Activated T-cell treated with anti-CD3 and anti-CD28 coated beads, Interleukin-2, amount 50 U/mL, for 72 hours (primary cell): ENCODE measurements at regions not wholly inside any gene's neighbourhood (a gene's known extent, or its start where the extent isn't known, plus 50 kb on each side); places are given as distances from the start of the nearest gene placed in this dataset.

Experiments
- ATAC-seq, 2 donors: fragments of 150-1000 bp; cut with Tn5 transposase; replicated peaks in 1 of 2; 2 replicates each; pipeline ENCODE4 v1.10.0; 2021; ENCODE audit warnings: moderate library complexity in 2 of 2, mild to moderate bottlenecking in 1 of 2
- DNase-seq, 2 donors: peaks; one replicate each; pipeline ENCODE4 v3.0.0; 2021 to 2022; ENCODE audit warnings: mixed read lengths in 1 of 2
- H3K27ac Mint-ChIP-seq: one replicate; pipeline ENCODE4 v1.8.0; 2022; ENCODE audit warnings: mild to moderate bottlenecking, moderate library complexity, mixed read lengths
- H3K27me3 Mint-ChIP-seq: one replicate; pipeline ENCODE4 v1.8.0; 2022; ENCODE audit warnings: low read depth, mixed read lengths
- H3K36me3 Mint-ChIP-seq, 2 donors: one replicate each; pipeline ENCODE4 v1.8.0; 2022; ENCODE audit warnings: mixed read lengths in 2 of 2, mild to moderate bottlenecking in 1 of 2; ENCODE audit not compliant: insufficient read depth in 2 of 2
- H3K4me1 Mint-ChIP-seq: one replicate; pipeline ENCODE4 v1.8.0; 2022; ENCODE audit warnings: low read depth, mixed read lengths
- H3K4me3 Mint-ChIP-seq, 2 donors: one replicate each; pipeline ENCODE4 v1.8.0; 2022; ENCODE audit warnings: mild to moderate bottlenecking in 2 of 2, mixed read lengths in 2 of 2, moderate library complexity in 2 of 2
- H3K9me3 Mint-ChIP-seq, 2 donors: one replicate each; pipeline ENCODE4 v1.8.0; 2022; ENCODE audit warnings: mixed read lengths in 2 of 2

DNA sequence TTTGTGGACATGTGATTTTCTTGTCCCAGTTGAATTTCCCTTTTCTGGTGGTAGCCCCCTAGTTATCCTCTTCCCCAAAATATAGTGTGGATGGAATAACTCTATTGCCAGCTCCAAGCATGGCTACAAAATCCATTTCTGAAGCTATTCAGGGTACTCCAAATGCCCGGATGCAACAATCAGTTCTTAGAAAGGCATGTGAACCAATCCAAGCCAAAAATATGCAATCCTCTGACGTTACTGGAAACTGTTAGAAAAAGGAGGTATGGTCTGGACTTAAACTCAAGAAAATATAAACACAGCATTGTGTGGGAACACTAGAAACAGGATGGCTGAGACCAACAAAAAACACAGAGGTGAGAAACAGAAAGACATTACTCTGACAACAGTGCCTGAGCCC lies 347.0 kb downstream of the GPAM start:
- Mint-ChIP-seq H3K9me3 (no peaks in the 10 kb centered on the region), H3K36me3 (no peaks in the 10 kb centered on the region), H3K4me1 (no peaks in the 10 kb centered on the region), H3K27me3 (no peaks in the 10 kb centered on the region), H3K4me3 (no peak overlapping the region), H3K27ac (no peak overlapping the region)
- no peak for DNase-seq
- ATAC-seq: no peak

DNA sequence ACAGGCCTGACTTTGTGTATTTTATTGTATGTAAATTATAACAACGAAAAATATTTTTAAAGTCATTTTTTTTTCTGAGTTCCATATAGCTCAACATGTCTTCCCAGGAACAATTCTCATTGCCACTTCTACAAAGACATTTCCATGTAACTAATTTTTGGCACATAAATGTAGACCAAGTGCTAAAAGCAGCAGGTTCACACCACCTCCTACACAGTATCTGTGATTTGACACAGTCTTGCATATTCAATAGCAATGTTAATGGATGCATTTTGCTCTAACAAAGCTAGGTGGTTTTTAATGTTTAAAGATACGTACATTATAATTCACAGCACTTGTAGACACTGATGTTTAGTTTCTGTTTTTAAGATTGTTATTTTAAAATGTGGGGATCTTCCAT lies 346.5 kb downstream of the GPAM start:
- no peaks in the 10 kb centered on the region for H3K4me1 Mint-ChIP-seq

GRCh38 chr10:111837985-111838384 lies 345.6 kb downstream of the GPAM start:
- DNase-seq: no peak
- ATAC-seq: no peak
- Mint-ChIP-seq H3K36me3 (no peaks in the 10 kb centered on the region), H3K27ac (no peak overlapping the region), H3K4me1 (no peaks in the 10 kb centered on the region), H3K4me3 (no peak overlapping the region), H3K27me3 (no peaks in the 10 kb centered on the region), H3K9me3 (no peaks in the 10 kb centered on the region)

More for the DNA sequence above, 346.5 kb downstream of the GPAM start:
- no peaks in the 10 kb centered on the region for H3K27me3 Mint-ChIP-seq
- H3K27ac Mint-ChIP-seq: no peak overlapping the region
- DNase-seq: no peak
- no peak overlapping the region for H3K4me3 Mint-ChIP-seq
- H3K36me3 Mint-ChIP-seq: no peaks in the 10 kb centered on the region
- no peaks in the 10 kb centered on the region for H3K9me3 Mint-ChIP-seq
- ATAC-seq: no peak

DNA sequence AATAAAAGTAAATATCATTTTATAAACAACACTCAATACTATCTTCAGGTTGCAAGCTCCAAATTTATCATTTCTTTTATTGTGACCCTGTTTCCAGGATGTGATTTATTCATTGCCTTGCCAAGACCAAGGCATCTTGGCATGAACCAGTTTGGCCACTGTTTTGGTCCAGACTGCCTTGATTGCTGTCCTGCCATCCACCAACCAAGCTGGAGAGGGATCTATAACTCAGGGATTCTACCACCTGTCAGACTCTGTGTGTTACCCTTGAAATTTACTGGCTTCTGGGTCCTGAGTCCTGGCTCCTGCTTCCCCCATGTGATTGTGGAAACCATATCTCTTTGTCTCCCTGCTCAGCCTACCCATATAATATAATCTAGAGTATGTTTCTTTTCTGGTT lies 343.0 kb downstream of the GPAM start:
- Mint-ChIP-seq H3K4me1 (no peaks in the 10 kb centered on the region), H3K9me3 (no peaks in the 10 kb centered on the region), H3K36me3 (no peaks in the 10 kb centered on the region), H3K27ac (no peak overlapping the region), H3K27me3 (no peaks in the 10 kb centered on the region), H3K4me3 (no peak overlapping the region)
- ATAC-seq (no peak), DNase-seq (no peak)

- DNase-seq (no peak), ATAC-seq (no peak)
- Mint-ChIP-seq H3K27ac (no peak overlapping the region), H3K9me3 (peaks cover under 1 to 4% of the 10 kb centered on the region in 2 donors), H3K4me3 (no peak overlapping the region), H3K27me3 (no peaks in the 10 kb centered on the region), H3K4me1 (no peaks in the 10 kb centered on the region), H3K36me3 (peaks cover 0 to 2% of the 10 kb centered on the region in 2 donors)
Measured at GRCh38 chr10:111852801-111853200, 330.8 kb downstream of the GPAM start.

DNA sequence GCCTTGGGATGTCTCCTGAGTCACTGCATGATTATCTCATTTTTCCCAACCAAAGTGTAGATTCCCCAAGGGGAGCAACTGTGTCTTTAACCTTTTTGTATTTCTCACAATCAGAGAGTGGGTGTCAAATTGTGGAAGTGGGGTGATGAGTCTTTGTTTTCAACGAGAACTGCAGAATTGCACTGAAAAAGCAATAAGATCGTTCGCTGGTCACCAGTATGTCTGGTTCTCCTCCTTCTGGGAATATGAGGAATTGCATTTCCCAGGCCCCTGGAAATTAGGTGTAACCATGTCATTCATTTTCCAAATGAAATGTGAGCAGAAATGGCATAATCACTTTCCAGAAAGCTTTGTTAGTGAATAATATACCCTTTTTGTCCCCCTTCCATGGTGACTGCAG lies 326.9 kb downstream of the GPAM start:
- DNase-seq (no peak), ATAC-seq (no peak)
- Mint-ChIP-seq H3K9me3 (peaks cover 0 to 2% of the 10 kb centered on the region in 2 donors), H3K36me3 (no peaks in the 10 kb centered on the region), H3K27ac (no peak overlapping the region), H3K27me3 (no peaks in the 10 kb centered on the region), H3K4me1 (no peaks in the 10 kb centered on the region), H3K4me3 (no peak overlapping the region)

- Mint-ChIP-seq H3K4me1 (no peaks in the 10 kb centered on the region), H3K27me3 (no peaks in the 10 kb centered on the region), H3K4me3 (no peak overlapping the region), H3K27ac (no peak overlapping the region), H3K9me3 (peaks cover 0 to 2% of the 10 kb centered on the region in 2 donors), H3K36me3 (no peaks in the 10 kb centered on the region)
- DNase-seq: no peak
- ATAC-seq: no peak
Measured at GRCh38 chr10:111865550-111865949, 318.0 kb downstream of the GPAM start.

- Mint-ChIP-seq H3K27ac (no peak overlapping the region), H3K27me3 (no peaks in the 10 kb centered on the region), H3K4me3 (no peak overlapping the region), H3K36me3 (no peaks in the 10 kb centered on the region), H3K4me1 (no peaks in the 10 kb centered on the region), H3K9me3 (peaks cover 0 to 4% of the 10 kb centered on the region in 2 donors)
- ATAC-seq (no peak), DNase-seq (no peak)
Measured at GRCh38 chr10:111871458-111871857, 312.1 kb downstream of the GPAM start.

- Mint-ChIP-seq H3K4me1 (no peaks in the 10 kb centered on the region), H3K27me3 (no peaks in the 10 kb centered on the region), H3K9me3 (peaks cover 0 to 4% of the 10 kb centered on the region in 2 donors), H3K27ac (no peak overlapping the region), H3K4me3 (no peak overlapping the region), H3K36me3 (no peaks in the 10 kb centered on the region)
- no peak for DNase-seq
- no peak for ATAC-seq
Measured at GRCh38 chr10:111872591-111872990, 311.0 kb downstream of the GPAM start.

- no peak overlapping the region for H3K27ac Mint-ChIP-seq
- H3K4me3 Mint-ChIP-seq: no peak overlapping the region
- H3K36me3 Mint-ChIP-seq: no peaks in the 10 kb centered on the region
- peaks cover 2 to 5% of the 10 kb centered on the region in 2 donors for H3K9me3 Mint-ChIP-seq
- DNase-seq (no peak), ATAC-seq (no peak)
- no peaks in the 10 kb centered on the region for H3K27me3 Mint-ChIP-seq
- H3K4me1 Mint-ChIP-seq: no peaks in the 10 kb centered on the region
Measured at GRCh38 chr10:111873041-111873440, 310.5 kb downstream of the GPAM start.

- Mint-ChIP-seq H3K9me3 (peaks cover 3 to 6% of the 10 kb centered on the region in 2 donors), H3K4me3 (no peak overlapping the region), H3K27me3 (no peaks in the 10 kb centered on the region), H3K27ac (no peak overlapping the region), H3K36me3 (no peaks in the 10 kb centered on the region), H3K4me1 (no peaks in the 10 kb centered on the region)
- ATAC-seq: no peak
- no peak for DNase-seq
Measured at GRCh38 chr10:111873621-111874135, 309.9 kb downstream of the GPAM start.

DNA sequence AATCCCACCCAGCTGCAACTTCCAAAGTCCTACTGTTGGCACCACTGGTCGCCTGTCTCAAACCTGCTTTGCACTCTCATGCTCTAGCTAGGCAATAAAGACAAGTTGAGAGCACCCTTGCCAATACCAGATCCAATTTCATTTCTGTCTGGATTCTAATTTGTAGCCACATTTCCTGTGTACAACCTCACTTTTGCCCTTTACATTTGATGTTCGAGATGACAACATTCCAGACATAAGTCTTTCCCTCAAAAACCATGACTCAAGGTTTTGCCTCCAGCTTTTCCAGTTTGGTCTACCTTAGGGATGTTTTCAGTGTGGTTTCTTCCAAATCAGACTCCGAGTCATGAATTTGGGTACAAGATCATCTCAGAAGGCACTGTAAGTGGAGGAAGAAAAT lies 309.0 kb downstream of the GPAM start:
- H3K27ac Mint-ChIP-seq: no peak overlapping the region
- no peaks in the 10 kb centered on the region for H3K4me1 Mint-ChIP-seq
- H3K9me3 Mint-ChIP-seq: peaks cover 3 to 6% of the 10 kb centered on the region in 2 donors
- no peak for DNase-seq
- no peak for ATAC-seq
- H3K36me3 Mint-ChIP-seq: no peaks in the 10 kb centered on the region
- H3K27me3 Mint-ChIP-seq: no peaks in the 10 kb centered on the region
- no peak overlapping the region for H3K4me3 Mint-ChIP-seq

GRCh38 chr10:111875725-111876124 lies 307.8 kb downstream of the GPAM start:
- Mint-ChIP-seq H3K36me3 (no peaks in the 10 kb centered on the region), H3K4me1 (no peaks in the 10 kb centered on the region), H3K4me3 (no peak overlapping the region), H3K9me3 (peaks cover 3 to 5% of the 10 kb centered on the region in 2 donors), H3K27me3 (no peaks in the 10 kb centered on the region), H3K27ac (no peak overlapping the region)
- DNase-seq: no peak
- no peak for ATAC-seq

DNA sequence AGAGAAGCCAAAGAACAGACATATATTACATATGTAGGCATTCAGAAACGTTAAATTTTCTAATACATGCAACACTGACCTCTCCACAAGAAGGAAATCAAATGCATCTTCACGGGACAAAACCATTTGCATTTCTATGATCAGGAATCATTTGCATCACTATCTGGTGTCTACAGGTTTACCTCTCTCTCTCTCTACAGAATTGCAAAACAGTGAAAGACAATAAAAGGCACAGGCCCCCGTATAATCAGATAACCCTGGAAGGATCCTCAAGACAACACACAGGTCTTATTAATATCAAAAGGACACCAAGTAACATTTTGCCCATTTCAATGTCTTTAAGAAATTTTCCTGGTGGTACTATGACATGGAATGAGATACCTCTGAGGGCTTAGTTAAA lies 306.3 kb downstream of the GPAM start:
- Mint-ChIP-seq H3K27me3 (no peaks in the 10 kb centered on the region), H3K4me3 (no peak overlapping the region), H3K27ac (no peak overlapping the region), H3K36me3 (no peaks in the 10 kb centered on the region), H3K4me1 (no peaks in the 10 kb centered on the region), H3K9me3 (peaks cover 3% of the 10 kb centered on the region in 2 donors)
- DNase-seq (no peak), ATAC-seq (no peak)
